Neural progenitor cell (in vitro differentiated cells): ENCODE measurements at regions not wholly inside any gene's neighbourhood (a gene's known extent, or its start where the extent isn't known, plus 50 kb on each side); places are given as distances from the start of the nearest gene placed in this dataset. TPM values are rescaled to one million over a fixed set of nuclear protein-coding genes. Genes with fewer than 3 reads are reported as not detected.

Source experiments
- DNase-seq: peaks from one replicate; pipeline ENCODE4 v3.0.0-alpha.2; 2016; ENCODE audit warnings: low spot score
- H2AFZ ChIP-seq: fragments of 200-600 bp; sonication (generic); replicated peaks from 2 replicates; pipeline ENCODE4 v1.6.1; 2016; ENCODE audit warnings: antibody characterized with exemption
- H3F3A ChIP-seq: fragments of 200-600 bp; sonication (generic); 2 replicates; pipeline ENCODE4 v1.6.1; 2016; ENCODE audit warnings: antibody characterized with exemption, low read depth
- H3K27ac ChIP-seq: fragments of 200-600 bp; sonication (generic); 2 replicates; pipeline ENCODE4 v1.5.1; 2016; ENCODE audit warnings: mild to moderate bottlenecking
- H3K27me3 ChIP-seq: fragments of 200-600 bp; sonication (generic); 2 replicates; pipeline ENCODE4 v1.6.1; 2016; ENCODE audit warnings: mild to moderate bottlenecking, moderate library complexity
- H3K36me3 ChIP-seq: fragments of 200-600 bp; sonication (generic); 2 replicates; pipeline ENCODE4 v1.5.1; 2016
- H3K4me1 ChIP-seq: fragments of 200-600 bp; sonication (generic); 2 replicates; pipeline ENCODE4 v1.6.1; 2016; ENCODE audit warnings: mixed run types
- H3K4me2 ChIP-seq: fragments of 200-600 bp; sonication (generic); 2 replicates; pipeline ENCODE4 v1.6.1; 2016
- H3K4me3 ChIP-seq: fragments of 200-600 bp; sonication (generic); 2 replicates; pipeline ENCODE4 v1.5.1; 2016
- H3K79me2 ChIP-seq: fragments of 200-600 bp; sonication (generic); 2 replicates; pipeline ENCODE4 v1.6.1; 2016; ENCODE audit warnings: low read depth
- H3K9ac ChIP-seq: fragments of 200-600 bp; sonication (generic); 2 replicates; pipeline ENCODE4 v1.6.1; 2016
- H3K9me3 ChIP-seq: fragments of 200-600 bp; sonication (generic); 2 replicates; pipeline ENCODE4 v1.5.1; 2016; ENCODE audit warnings: low read depth
- H4K20me1 ChIP-seq: fragments of 200-600 bp; sonication (generic); 2 replicates; pipeline ENCODE4 v1.6.1; 2016; ENCODE audit warnings: low read depth
- H3K27ac Mint-ChIP-seq: 3 replicates; pipeline ENCODE4 v1.8.0; 2021; ENCODE audit warnings: mixed read lengths
- H3K27me3 Mint-ChIP-seq: 2 replicates; pipeline ENCODE4 v1.8.0; 2022; ENCODE audit warnings: low read depth, mild to moderate bottlenecking, inconsistent platforms, moderate library complexity, mixed read lengths; ENCODE audit not compliant: insufficient read depth
- H3K36me3 Mint-ChIP-seq: 3 replicates; pipeline ENCODE4 v1.8.0; 2021; ENCODE audit warnings: mixed read lengths
- H3K4me1 Mint-ChIP-seq: 3 replicates; pipeline ENCODE4 v1.8.0; 2021; ENCODE audit warnings: mixed read lengths
- H3K4me3 Mint-ChIP-seq: 3 replicates; pipeline ENCODE4 v1.8.0; 2021; ENCODE audit warnings: mild to moderate bottlenecking, moderate library complexity, mixed read lengths
- H3K9me3 Mint-ChIP-seq: 3 replicates; pipeline ENCODE4 v1.8.0; 2020; ENCODE audit warnings: mixed read lengths
- EZH2 ChIP-seq: fragments of 200-600 bp; sonication (generic); IDR thresholded peaks from 2 replicates; pipeline ENCODE4 v1.6.1; 2017; ENCODE audit warnings: antibody characterized with exemption, mild to moderate bottlenecking, moderate library complexity
- EZH2phosphoT487 ChIP-seq: fragments of 200-600 bp; sonication (generic); IDR thresholded peaks from 2 replicates; pipeline ENCODE4 v1.6.1; 2017; ENCODE audit warnings: antibody characterized with exemption
- small RNA-seq: library from RNA; depleted of rRNA; stranded (forward); fragments of <200 nt; gene quantifications from one replicate; pipeline ENCODE3, GENCODE V24; 2015
- TF ChIP-seq, protein P1 (sequence below): fragments of 200-600 bp; sonication (generic); IDR thresholded peaks from 2 replicates; pipeline ENCODE4 v1.5.1; 2017; ENCODE audit warnings: antibody characterized with exemption, mild to moderate bottlenecking

DNA sequence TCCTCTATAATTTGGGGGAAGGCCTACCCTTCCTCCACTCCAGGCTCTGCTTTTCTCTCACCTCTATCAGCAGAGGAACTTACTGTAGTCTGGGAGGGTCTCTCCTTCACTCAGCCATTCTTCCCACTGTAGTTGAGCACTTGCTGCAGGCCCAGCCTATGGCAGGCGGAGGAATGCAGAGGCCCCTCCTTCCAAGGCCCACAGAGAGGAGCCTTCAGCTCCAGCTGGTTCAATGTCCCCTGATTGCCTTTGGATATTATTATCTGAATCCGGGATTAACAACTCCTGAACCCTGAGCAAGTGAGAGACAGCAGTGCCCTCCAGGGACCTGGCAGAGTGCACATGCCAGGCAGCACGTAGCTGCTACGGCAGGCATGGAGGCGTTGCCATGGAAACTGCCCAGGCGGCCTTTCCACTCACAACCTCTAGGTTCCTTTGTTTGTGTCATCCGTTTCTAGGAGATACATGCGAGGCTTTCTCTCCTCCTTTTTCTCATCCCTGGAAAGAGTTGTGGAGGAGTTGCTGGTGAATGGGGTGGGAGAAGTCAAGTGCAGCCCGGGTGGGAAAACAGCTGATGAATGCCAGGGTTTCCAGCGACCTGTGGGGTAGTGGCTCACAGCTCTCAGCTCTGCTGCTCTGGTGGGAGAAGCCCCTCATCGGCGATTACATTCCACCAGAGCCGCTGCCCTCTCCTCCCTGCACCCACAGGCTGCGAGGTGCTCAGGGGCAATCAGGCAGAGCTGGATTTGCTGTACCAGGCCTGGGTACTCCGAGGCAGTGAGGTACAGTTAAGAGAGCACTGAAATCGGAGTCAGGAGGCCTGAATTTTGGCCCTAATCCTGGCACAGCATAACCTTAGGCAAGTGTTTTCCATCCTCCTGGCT is 55.3 kb upstream of the HK2 start:
- H3K27ac ChIP-seq: no peak overlapping the region
- peaks cover 19% of the 10 kb centered on the region for H3F3A ChIP-seq
- H2AFZ ChIP-seq: peak overlapping the region; percentile 80
- H3K4me3 Mint-ChIP-seq: peak overlapping the region; percentile 74
- TF ChIP-seq EZH2 (no peak), EZH2phosphoT487 (no peak)
- TF ChIP-seq, protein P1, sequence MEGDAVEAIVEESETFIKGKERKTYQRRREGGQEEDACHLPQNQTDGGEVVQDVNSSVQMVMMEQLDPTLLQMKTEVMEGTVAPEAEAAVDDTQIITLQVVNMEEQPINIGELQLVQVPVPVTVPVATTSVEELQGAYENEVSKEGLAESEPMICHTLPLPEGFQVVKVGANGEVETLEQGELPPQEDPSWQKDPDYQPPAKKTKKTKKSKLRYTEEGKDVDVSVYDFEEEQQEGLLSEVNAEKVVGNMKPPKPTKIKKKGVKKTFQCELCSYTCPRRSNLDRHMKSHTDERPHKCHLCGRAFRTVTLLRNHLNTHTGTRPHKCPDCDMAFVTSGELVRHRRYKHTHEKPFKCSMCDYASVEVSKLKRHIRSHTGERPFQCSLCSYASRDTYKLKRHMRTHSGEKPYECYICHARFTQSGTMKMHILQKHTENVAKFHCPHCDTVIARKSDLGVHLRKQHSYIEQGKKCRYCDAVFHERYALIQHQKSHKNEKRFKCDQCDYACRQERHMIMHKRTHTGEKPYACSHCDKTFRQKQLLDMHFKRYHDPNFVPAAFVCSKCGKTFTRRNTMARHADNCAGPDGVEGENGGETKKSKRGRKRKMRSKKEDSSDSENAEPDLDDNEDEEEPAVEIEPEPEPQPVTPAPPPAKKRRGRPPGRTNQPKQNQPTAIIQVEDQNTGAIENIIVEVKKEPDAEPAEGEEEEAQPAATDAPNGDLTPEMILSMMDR: no peak
- no peaks in the 10 kb centered on the region for H3K9me3 ChIP-seq
- H3K27me3 ChIP-seq: no peaks in the 10 kb centered on the region
- no peak overlapping the region for H3K9ac ChIP-seq
- H4K20me1 ChIP-seq: no peaks in the 10 kb centered on the region
- H3K9me3 Mint-ChIP-seq: peaks cover 5% of the 10 kb centered on the region
- H3K36me3 Mint-ChIP-seq: no peaks in the 10 kb centered on the region
- H3K79me2 ChIP-seq: no peaks in the 10 kb centered on the region
- peak; percentile 87 for DNase-seq
- peak overlapping the region; percentile 44 for H3K4me2 ChIP-seq
- peaks cover 21% of the 10 kb centered on the region for H3K4me1 ChIP-seq
- H3K4me1 Mint-ChIP-seq: peaks cover 43% of the 10 kb centered on the region
- H3K4me3 ChIP-seq: no peak overlapping the region
- H3K27me3 Mint-ChIP-seq: peaks cover 13% of the 10 kb centered on the region
- H3K27ac Mint-ChIP-seq: peak overlapping the region; percentile 98
- H3K36me3 ChIP-seq: no peaks in the 10 kb centered on the region

DNA sequence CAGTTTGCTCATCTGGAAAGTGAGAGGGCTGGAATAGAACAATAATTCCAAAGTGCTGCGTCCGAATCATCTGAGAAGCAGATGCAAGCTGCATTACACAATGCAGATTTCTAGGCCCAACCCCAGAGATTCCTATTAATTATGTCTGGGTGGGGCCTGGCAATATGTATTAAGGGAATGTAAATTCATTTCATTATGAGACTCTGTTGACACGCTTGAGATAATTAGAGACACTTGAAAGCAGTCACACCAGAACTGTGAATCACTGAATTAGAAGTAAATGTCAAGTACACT is 54.7 kb upstream of the HK2 start:
- Histone ChIP-seq H3K27me3 (no peaks in the 10 kb centered on the region), H3K4me3 (no peak overlapping the region), H3K4me1 (peaks cover 24% of the 10 kb centered on the region), H3K9me3 (no peaks in the 10 kb centered on the region), H3K4me2 (no peak overlapping the region), H3K36me3 (no peaks in the 10 kb centered on the region), H3K27ac (no peak overlapping the region), H4K20me1 (no peaks in the 10 kb centered on the region), H2AFZ (peak overlapping the region; percentile 80), H3F3A (peaks cover 19% of the 10 kb centered on the region), H3K9ac (no peak overlapping the region), H3K79me2 (no peaks in the 10 kb centered on the region)
- peaks cover 43% of the 10 kb centered on the region for H3K4me1 Mint-ChIP-seq
- peaks cover 13% of the 10 kb centered on the region for H3K27me3 Mint-ChIP-seq
- peak overlapping the region; percentile 98 for H3K27ac Mint-ChIP-seq
- H3K9me3 Mint-ChIP-seq: peaks cover 5% of the 10 kb centered on the region
- TF ChIP-seq, protein P1: no peak
- no peak overlapping the region for H3K4me3 Mint-ChIP-seq
- no peaks in the 10 kb centered on the region for H3K36me3 Mint-ChIP-seq
- no peak for DNase-seq

DNA sequence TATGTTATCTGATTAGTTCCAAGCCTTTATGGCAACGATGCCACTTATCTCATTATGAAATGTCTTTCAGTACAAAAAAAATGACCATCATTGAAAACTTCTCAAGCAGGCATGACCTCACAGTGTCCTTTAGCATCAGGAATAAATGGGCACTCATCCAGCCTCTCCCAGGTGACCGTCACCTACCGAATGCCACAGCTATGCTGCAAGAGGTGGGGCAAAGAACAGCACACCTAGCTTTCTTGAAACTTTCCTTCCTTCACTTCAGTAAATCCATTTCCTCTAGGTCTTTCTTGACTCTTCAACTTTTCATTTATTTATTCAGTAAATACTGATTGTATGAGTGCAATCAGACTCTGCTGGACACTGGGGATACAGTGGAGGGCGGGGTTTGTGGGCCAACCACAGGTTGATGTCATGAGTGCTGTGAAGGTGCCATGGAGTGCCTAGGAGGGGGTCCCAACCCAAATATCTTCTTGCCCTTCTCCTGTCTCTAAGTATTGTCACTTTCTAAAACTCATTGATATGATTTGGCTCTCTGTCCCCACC is 54.3 kb upstream of the HK2 start:
- H3K27me3 Mint-ChIP-seq: peaks cover 13% of the 10 kb centered on the region
- Histone ChIP-seq H3K27me3 (no peaks in the 10 kb centered on the region), H3K4me2 (no peak overlapping the region), H3K27ac (no peak overlapping the region), H3K9ac (no peak overlapping the region), H3K79me2 (no peaks in the 10 kb centered on the region), H3F3A (peaks cover 19% of the 10 kb centered on the region), H3K9me3 (no peaks in the 10 kb centered on the region), H2AFZ (no peak overlapping the region), H4K20me1 (no peaks in the 10 kb centered on the region), H3K4me3 (no peak overlapping the region), H3K36me3 (no peaks in the 10 kb centered on the region), H3K4me1 (peaks cover 26% of the 10 kb centered on the region)
- H3K9me3 Mint-ChIP-seq: peaks cover 5% of the 10 kb centered on the region
- H3K4me1 Mint-ChIP-seq: peaks cover 43% of the 10 kb centered on the region
- DNase-seq: no peak
- H3K36me3 Mint-ChIP-seq: no peaks in the 10 kb centered on the region
- peak overlapping the region; percentile 98 for H3K27ac Mint-ChIP-seq
- TF ChIP-seq EZH2: no peak
- TF ChIP-seq, protein P1: no peak
- TF ChIP-seq EZH2phosphoT487: no peak
- no peak overlapping the region for H3K4me3 Mint-ChIP-seq

Small RNA genes in the stretch of these regions (small RNA-seq; reads per million reads assigned to genes)
- gene AC007387.1: not detected
